GM23338 (cell line): ENCODE measurements at regions not wholly inside any gene's neighbourhood (a gene's known extent, or its start where the extent isn't known, plus 50 kb on each side); places are given as distances from the start of the nearest gene placed in this dataset.

Experiments
- ATAC-seq: fragments of 200-7000 bp; cut with Tn5 transposase; 3 replicates; pipeline ENCODE4 v1.9.1; 2020
- DNase-seq: peaks from one replicate; pipeline ENCODE4 v3.0.0-alpha.2; 2015; ENCODE audit warnings: low spot score
- H2AFZ ChIP-seq: fragments of 200-600 bp; sonication (generic); 2 replicates; pipeline ENCODE4 v1.8.0; 2016; ENCODE audit warnings: antibody characterized with exemption, mild to moderate bottlenecking, moderate library complexity
- H3F3A ChIP-seq: fragments of 200-600 bp; sonication (generic); replicated peaks from 2 replicates; pipeline ENCODE4 v1.8.0; 2017; ENCODE audit warnings: antibody characterized with exemption, mixed run types, low read depth
- H3K27ac ChIP-seq: fragments of 200-600 bp; sonication (generic); 2 replicates; pipeline ENCODE4 v1.6.1; 2016; ENCODE audit warnings: low read depth
- H3K27me3 ChIP-seq: fragments of 200-600 bp; sonication (generic); 2 replicates; pipeline ENCODE4 v1.8.0; 2016; ENCODE audit warnings: mild to moderate bottlenecking, mixed run types, moderate library complexity; ENCODE audit not compliant: insufficient read depth
- H3K36me3 ChIP-seq: fragments of 200-600 bp; sonication (generic); 2 replicates; pipeline ENCODE4 v1.8.0; 2016; ENCODE audit warnings: mild to moderate bottlenecking; ENCODE audit not compliant: insufficient read depth
- H3K4me1 ChIP-seq: fragments of 200-600 bp; sonication (generic); 2 replicates; pipeline ENCODE4 v1.8.0; 2016; ENCODE audit warnings: mild to moderate bottlenecking, moderate library complexity; ENCODE audit not compliant: insufficient read depth
- H3K4me2 ChIP-seq: fragments of 200-600 bp; sonication (generic); 2 replicates; pipeline ENCODE4 v1.7.1; 2017; ENCODE audit warnings: mixed run types
- H3K4me3 ChIP-seq: fragments of 200-600 bp; sonication (generic); 2 replicates; pipeline ENCODE4 v1.6.1; 2016; ENCODE audit warnings: mixed run types
- H3K79me2 ChIP-seq: fragments of 200-600 bp; sonication (generic); replicated peaks from 2 replicates; pipeline ENCODE4 v1.8.0; 2017; ENCODE audit warnings: mild to moderate bottlenecking; ENCODE audit not compliant: insufficient read depth
- H3K9me2 ChIP-seq: fragments of 200-600 bp; sonication (generic); 2 replicates; pipeline ENCODE4 v1.8.0; 2017; ENCODE audit not compliant: insufficient read depth
- H4K20me1 ChIP-seq: fragments of 200-600 bp; sonication (generic); replicated peaks from 2 replicates; pipeline ENCODE4 v1.8.0; 2017; ENCODE audit warnings: mild to moderate bottlenecking; ENCODE audit not compliant: insufficient read depth
- H3K27ac Mint-ChIP-seq: 2 replicates; pipeline ENCODE4 v1.8.0; 2020; ENCODE audit warnings: inconsistent platforms, mild to moderate bottlenecking, moderate library complexity, mixed read lengths
- H3K27me3 Mint-ChIP-seq: 3 replicates; pipeline ENCODE4 v1.8.0; 2022; ENCODE audit warnings: low read depth, mild to moderate bottlenecking, moderate library complexity, mixed read lengths, inconsistent platforms; ENCODE audit not compliant: insufficient read depth, poor library complexity
- H3K36me3 Mint-ChIP-seq: 3 replicates; pipeline ENCODE4 v1.8.0; 2021; ENCODE audit warnings: low read depth, mild to moderate bottlenecking, inconsistent platforms, moderate library complexity, mixed read lengths
- H3K4me1 Mint-ChIP-seq: 3 replicates; pipeline ENCODE4 v1.8.0; 2020; ENCODE audit warnings: mild to moderate bottlenecking, inconsistent platforms, mixed read lengths
- H3K4me3 Mint-ChIP-seq: 3 replicates; pipeline ENCODE4 v1.8.0; 2021; ENCODE audit warnings: moderate library complexity, mild to moderate bottlenecking, inconsistent platforms, mixed read lengths
- H3K9me3 Mint-ChIP-seq: 3 replicates; pipeline ENCODE4 v1.8.0; 2020; ENCODE audit warnings: moderate library complexity, mild to moderate bottlenecking, inconsistent platforms, mixed read lengths
- CTCF ChIP-seq, 2 experiments: fragments of 200-600 bp in 1 of 2; sonication (generic) in 1 of 2; conservative IDR thresholded peaks; 2 replicates each; pipeline versions ENCODE4 v1.5.1 to v1.6.1; 2016 to 2017; ENCODE audit warnings: antibody characterized with exemption in 2 of 2, low read depth in 2 of 2, mild to moderate bottlenecking in 2 of 2, moderate library complexity in 1 of 2
- ETS1 ChIP-seq: IDR thresholded peaks from 2 replicates; pipeline ENCODE4 v1.6.1; 2016; ENCODE audit warnings: antibody characterized with exemption
- EZH2 ChIP-seq: fragments of 200-600 bp; sonication (generic); IDR thresholded peaks from one replicate; pipeline ENCODE4 v1.8.0; 2017; ENCODE audit warnings: antibody characterized with exemption, mild to moderate bottlenecking, low read depth; ENCODE audit not compliant: unreplicated experiment
- POLR2AphosphoS5 ChIP-seq: IDR thresholded peaks from 2 replicates; pipeline ENCODE4 v1.6.1; 2016; ENCODE audit warnings: antibody characterized with exemption, low read depth
- REST ChIP-seq: IDR thresholded peaks from one replicate; pipeline ENCODE4 v1.6.1; 2018; ENCODE audit warnings: antibody characterized with exemption; ENCODE audit not compliant: unreplicated experiment
- STAT1 ChIP-seq: IDR thresholded peaks from one replicate; pipeline ENCODE4 v1.6.1; 2016; ENCODE audit warnings: antibody characterized with exemption; ENCODE audit not compliant: unreplicated experiment
- ZNF114 ChIP-seq: fragments of 250-450 bp; sonication (Bioruptor Pico); IDR thresholded peaks from 2 replicates; pipeline ENCODE4 v1.5.0; 2020; ENCODE audit warnings: mild to moderate bottlenecking, moderate library complexity
- ZNF331 ChIP-seq: fragments of 250-450 bp; sonication (Bioruptor Pico); IDR thresholded peaks from 2 replicates; pipeline ENCODE4 v1.5.0; 2020; ENCODE audit warnings: low read depth, mild to moderate bottlenecking, moderate library complexity
- ZNF462 ChIP-seq: fragments of 250-450 bp; sonication (Bioruptor Pico); IDR thresholded peaks from 2 replicates; pipeline ENCODE4 v1.5.0; 2020; ENCODE audit warnings: mild to moderate bottlenecking, moderate library complexity

GRCh38 chr6:150531957-150532356 is 67.7 kb upstream of the PLEKHG1 start (continued):
- no peak for TF ChIP-seq REST
- TF ChIP-seq ETS1 = no peak
- no peak for TF ChIP-seq ZNF331 (CRISPR knock-in tag)
- no peak for TF ChIP-seq CTCF (conservative IDR thresholded peaks at IDR 0.05; ENCODE audit: low read depth in 2 of 2)
- no peak for TF ChIP-seq ZNF114

GRCh38 chr6:150534553-150534952 is 65.1 kb upstream of the PLEKHG1 start:
- Mint-ChIP-seq H3K27ac (no peak overlapping the region), H3K27me3 (peaks cover 4% of the 10 kb centered on the region), H3K4me3 (no peak overlapping the region), H3K4me1 (no peaks in the 10 kb centered on the region), H3K9me3 (peaks cover 14% of the 10 kb centered on the region), H3K36me3 (no peaks in the 10 kb centered on the region)
- no peaks in the 10 kb centered on the region for H3K79me2 ChIP-seq
- H3K4me1 ChIP-seq = peaks cover under 1% of the 10 kb centered on the region; the same call in 1 of the 2 replicates
- H4K20me1 ChIP-seq = no peaks in the 10 kb centered on the region
- peaks cover 16% of the 10 kb centered on the region for H3K9me2 ChIP-seq
- DNase-seq (no peak), ATAC-seq (no peak)
- no peaks in the 10 kb centered on the region for H3K36me3 ChIP-seq
- TF ChIP-seq POLR2AphosphoS5 (no peak), ZNF462 (CRISPR knock-in tag) (no peak), EZH2 (no peak), ZNF331 (CRISPR knock-in tag) (no peak), STAT1 (no peak)
- no peak overlapping the region for H3K4me3 ChIP-seq
- no peaks in the 10 kb centered on the region for H3F3A ChIP-seq
- H2AFZ ChIP-seq = no peak overlapping the region
- H3K27me3 ChIP-seq = no peaks in the 10 kb centered on the region
- H3K27ac ChIP-seq = no peak overlapping the region
- H3K4me2 ChIP-seq = no peak overlapping the region
